GM12891 (cell line): ENCODE measurements at regions not wholly inside any gene's neighbourhood (a gene's known extent, or its start where the extent isn't known, plus 50 kb on each side); places are given as distances from the start of the nearest gene placed in this dataset.

Experiments used
- PAX5 ChIP-seq: IDR thresholded peaks from 2 replicates; pipeline ENCODE4 v1.6.1; 2011; ENCODE audit warnings: low read length, moderate library complexity, mild to moderate bottlenecking; ENCODE audit not compliant: insufficient read depth, severe bottlenecking
- POLR2A ChIP-seq: IDR thresholded peaks from 2 replicates; pipeline ENCODE4 v1.6.1; 2011; ENCODE audit warnings: low read depth, low read length, control low read depth
- POLR2AphosphoS5 ChIP-seq: IDR thresholded peaks from 2 replicates; pipeline ENCODE4 v1.6.1; 2011; ENCODE audit warnings: low read depth, low read length, control low read depth
- SPI1 ChIP-seq: IDR thresholded peaks from 2 replicates; pipeline ENCODE4 v1.6.1; 2011; ENCODE audit warnings: low read depth, low read length, control low read depth
- TAF1 ChIP-seq: IDR thresholded peaks from 2 replicates; pipeline ENCODE4 v1.6.1; 2011; ENCODE audit warnings: low read depth, low read length, control low read depth

DNA sequence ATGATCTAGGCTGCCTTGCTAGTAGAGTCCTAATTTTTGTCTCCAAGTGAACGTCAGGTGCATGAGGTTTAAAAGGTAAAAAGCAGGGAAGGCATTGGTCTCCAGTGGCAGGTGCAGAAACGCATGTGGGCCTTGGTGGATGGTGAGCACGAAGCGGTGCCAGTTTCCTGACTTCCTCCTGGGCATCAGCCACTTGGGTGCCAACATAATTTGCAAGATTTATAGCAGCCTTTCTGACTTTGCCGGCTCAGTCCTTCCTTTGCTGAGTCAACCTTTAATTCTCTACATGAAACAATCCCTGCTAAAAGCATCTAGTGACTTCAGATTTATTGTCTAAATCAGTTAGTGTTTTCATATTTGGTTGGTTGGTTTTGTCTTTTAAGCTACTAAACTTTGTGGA, 355.7 kb upstream of the TMEM132C start:
- no peak for TF ChIP-seq POLR2AphosphoS5
- TF ChIP-seq TAF1, result no peak
- no peak for TF ChIP-seq POLR2A
- TF ChIP-seq PAX5, result no peak
- no peak for TF ChIP-seq SPI1
